H1 (cell line): ENCODE measurements at regions not wholly inside any gene's neighbourhood (a gene's known extent, or its start where the extent isn't known, plus 50 kb on each side); places are given as distances from the start of the nearest gene placed in this dataset.

Experiments used
- FOSL1 ChIP-seq: IDR thresholded peaks from 2 replicates; pipeline ENCODE4 v1.6.1; 2011; ENCODE audit warnings: mild to moderate bottlenecking, low read depth, low read length, moderate library complexity; ENCODE audit not compliant: insufficient read depth
- JUN ChIP-seq: IDR thresholded peaks from 2 replicates; pipeline ENCODE4 v1.6.1; 2011; ENCODE audit warnings: low read depth, mild to moderate bottlenecking, improper control_type of control experiment, low read length
- KDM1A ChIP-seq: fragments of 200-600, 300-600 bp; sonication (generic); IDR thresholded peaks from 2 replicates; pipeline ENCODE4 v1.7.1; 2016; ENCODE audit warnings: mild to moderate bottlenecking, low read length, borderline replicate concordance
- MAX ChIP-seq: IDR thresholded peaks from 2 replicates; pipeline ENCODE4 v1.6.1; 2012; ENCODE audit warnings: inconsistent platforms
- POLR2A ChIP-seq, 2 experiments: IDR thresholded peaks; 1 replicate in 1 of 2; 2 replicates in 1 of 2; pipeline ENCODE4 v1.6.1; 2011; ENCODE audit warnings: low read depth in 2 of 2, low read length in 2 of 2, mild to moderate bottlenecking in 2 of 2; ENCODE audit errors: control extremely low read depth in 1 of 2
- POLR2AphosphoS5 ChIP-seq: IDR thresholded peaks from 2 replicates; pipeline ENCODE4 v1.6.1; 2011; ENCODE audit warnings: low read depth, low read length
- RAD21 ChIP-seq, 2 experiments: IDR thresholded peaks in 1 of 2; conservative IDR thresholded peaks in 1 of 2; 2 replicates each; pipeline ENCODE4 v1.6.1; 2011; ENCODE audit warnings: low read depth in 2 of 2, low read length in 2 of 2, improper control_type of control experiment in 1 of 2, inconsistent platforms in 1 of 2, mild to moderate bottlenecking in 1 of 2, moderate library complexity in 1 of 2
- RFX5 ChIP-seq: IDR thresholded peaks from 2 replicates; pipeline ENCODE4 v1.6.1; 2011; ENCODE audit warnings: low read depth, low read length, improper control_type of control experiment, borderline replicate concordance
- SIN3A ChIP-seq, 2 experiments: IDR thresholded peaks in 1 of 2; conservative IDR thresholded peaks in 1 of 2; 2 replicates each; pipeline ENCODE4 v1.6.1; 2011 to 2012; ENCODE audit warnings: low read length in 2 of 2, improper control_type of control experiment in 1 of 2, low read depth in 1 of 2, mild to moderate bottlenecking in 1 of 2
- ZNF274 ChIP-seq: IDR thresholded peaks from 2 replicates; pipeline ENCODE4 v1.7.0; 2012; ENCODE audit warnings: low read length, borderline replicate concordance; ENCODE audit errors: extremely low read depth
- TF ChIP-seq, protein P1 (sequence below), 3 experiments: IDR thresholded peaks; 1 replicate in 2 of 3; 2 replicates in 1 of 3; pipeline versions ENCODE4 v1.5.1 to v1.6.1; 2011; ENCODE audit warnings: low read length in 3 of 3, mild to moderate bottlenecking in 3 of 3, inconsistent platforms in 2 of 3, low read depth in 1 of 3, moderate library complexity in 1 of 3; ENCODE audit not compliant: insufficient read depth in 1 of 3; ENCODE audit errors: control extremely low read depth in 1 of 3

DNA sequence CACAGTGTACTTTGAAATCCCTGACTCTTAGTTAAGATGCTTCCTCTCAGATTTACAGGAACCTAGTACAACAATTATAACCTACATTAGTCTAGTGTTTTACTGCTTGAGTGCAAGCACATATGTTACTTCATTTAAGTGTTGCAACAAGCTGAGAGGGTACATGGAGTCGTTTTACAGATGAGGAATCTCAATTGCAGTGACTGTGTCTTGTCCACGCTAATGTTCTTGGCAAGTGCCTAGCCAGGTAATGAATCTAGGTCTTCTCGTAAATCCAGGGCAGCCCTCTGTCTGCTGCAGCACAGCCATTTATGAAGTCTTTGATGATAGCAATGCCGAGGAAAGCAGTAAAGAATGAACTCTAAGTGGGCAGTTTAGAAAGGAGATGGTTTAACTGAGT lies 384.4 kb upstream of the ARPP21 start:
- TF ChIP-seq, protein P1, sequence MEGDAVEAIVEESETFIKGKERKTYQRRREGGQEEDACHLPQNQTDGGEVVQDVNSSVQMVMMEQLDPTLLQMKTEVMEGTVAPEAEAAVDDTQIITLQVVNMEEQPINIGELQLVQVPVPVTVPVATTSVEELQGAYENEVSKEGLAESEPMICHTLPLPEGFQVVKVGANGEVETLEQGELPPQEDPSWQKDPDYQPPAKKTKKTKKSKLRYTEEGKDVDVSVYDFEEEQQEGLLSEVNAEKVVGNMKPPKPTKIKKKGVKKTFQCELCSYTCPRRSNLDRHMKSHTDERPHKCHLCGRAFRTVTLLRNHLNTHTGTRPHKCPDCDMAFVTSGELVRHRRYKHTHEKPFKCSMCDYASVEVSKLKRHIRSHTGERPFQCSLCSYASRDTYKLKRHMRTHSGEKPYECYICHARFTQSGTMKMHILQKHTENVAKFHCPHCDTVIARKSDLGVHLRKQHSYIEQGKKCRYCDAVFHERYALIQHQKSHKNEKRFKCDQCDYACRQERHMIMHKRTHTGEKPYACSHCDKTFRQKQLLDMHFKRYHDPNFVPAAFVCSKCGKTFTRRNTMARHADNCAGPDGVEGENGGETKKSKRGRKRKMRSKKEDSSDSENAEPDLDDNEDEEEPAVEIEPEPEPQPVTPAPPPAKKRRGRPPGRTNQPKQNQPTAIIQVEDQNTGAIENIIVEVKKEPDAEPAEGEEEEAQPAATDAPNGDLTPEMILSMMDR (IDR thresholded peaks at IDR 0.05; ENCODE audit: control extremely low read depth in 1 of 3, insufficient read depth in 1 of 3, low read depth in 1 of 3, low read length in 3 of 3): no peak
- no peak for TF ChIP-seq FOSL1
- no peak for TF ChIP-seq ZNF274
- no peak for TF ChIP-seq SIN3A (conservative IDR thresholded peaks at IDR 0.05 in 1 of 2, IDR thresholded peaks at IDR 0.05 in 1 of 2; ENCODE audit: low read depth in 1 of 2, low read length in 2 of 2)
- no peak for TF ChIP-seq POLR2A (IDR thresholded peaks at IDR 0.05; ENCODE audit: control extremely low read depth in 1 of 2, low read depth in 2 of 2, low read length in 2 of 2)
- TF ChIP-seq RFX5: no peak
- no peak for TF ChIP-seq JUN
- no peak for TF ChIP-seq RAD21 (IDR thresholded peaks at IDR 0.05 in 1 of 2, conservative IDR thresholded peaks at IDR 0.05 in 1 of 2; ENCODE audit: low read depth in 2 of 2, low read length in 2 of 2)
- TF ChIP-seq KDM1A: no peak
- TF ChIP-seq POLR2AphosphoS5: no peak
- no peak for TF ChIP-seq MAX
